KG1 (cell line): ENCODE measurements at regions not wholly inside any gene's neighbourhood (a gene's known extent, or its start where the extent isn't known, plus 50 kb on each side); places are given as distances from the start of the nearest gene placed in this dataset.

ENCODE experiments used
- DNase-seq: peaks from one replicate; lab custom pipeline; 2025; lab: John Stamatoyannopoulos, UW

DNA sequence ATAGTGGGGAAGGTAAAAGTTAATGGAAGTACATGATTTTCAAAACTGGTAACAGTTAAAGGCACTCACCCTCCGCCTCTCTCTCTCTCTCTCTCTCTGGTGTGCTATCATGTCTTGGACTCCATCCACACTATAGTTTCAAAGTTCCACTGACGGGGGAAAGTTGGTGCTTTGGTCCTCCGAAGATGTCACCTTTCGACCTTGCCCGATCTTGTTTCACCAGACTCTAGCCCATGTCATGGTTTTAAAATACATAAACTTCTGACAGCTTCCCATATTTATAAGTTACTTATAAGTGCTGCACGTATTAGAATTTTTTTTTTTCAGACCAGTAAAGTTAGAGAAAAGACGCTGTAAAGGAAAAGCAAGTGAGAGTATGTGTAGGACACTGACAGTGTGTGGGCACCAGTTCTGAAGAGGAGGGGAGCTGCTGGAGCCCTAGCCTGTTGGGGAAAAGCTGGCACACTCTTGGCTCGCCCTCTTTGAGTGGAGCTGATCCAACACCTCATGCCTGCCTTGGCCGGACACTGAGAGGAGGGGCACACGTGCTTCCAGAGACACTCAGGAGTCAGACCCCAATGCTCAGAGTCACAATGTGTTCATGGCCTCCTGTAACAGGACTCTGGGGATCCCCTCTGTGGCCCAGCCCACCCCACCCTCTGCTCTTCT, 200.5 kb upstream of the TPM1 start:
- DNase-seq = no peak

DNA sequence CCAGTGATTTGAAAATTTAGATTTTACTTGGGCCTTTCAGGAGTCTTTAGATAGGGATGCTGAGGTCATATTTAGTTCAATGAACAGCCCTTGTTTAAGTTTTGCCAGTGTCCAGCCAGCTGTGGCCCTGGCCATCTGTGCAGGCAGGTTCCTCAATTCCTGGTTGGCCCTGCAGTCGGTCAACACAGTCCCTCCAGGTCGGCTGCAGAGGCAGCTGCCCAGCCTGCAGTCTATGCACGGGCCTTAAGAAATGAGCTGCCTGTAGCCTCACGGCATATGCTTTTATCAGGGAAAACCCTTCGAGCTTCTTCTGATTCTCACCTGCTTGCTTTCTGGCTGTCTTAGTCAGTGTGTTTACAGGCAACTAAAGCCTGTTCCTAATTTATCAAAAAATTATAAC, 199.2 kb upstream of the TPM1 start:
- DNase-seq = no peak

DNA sequence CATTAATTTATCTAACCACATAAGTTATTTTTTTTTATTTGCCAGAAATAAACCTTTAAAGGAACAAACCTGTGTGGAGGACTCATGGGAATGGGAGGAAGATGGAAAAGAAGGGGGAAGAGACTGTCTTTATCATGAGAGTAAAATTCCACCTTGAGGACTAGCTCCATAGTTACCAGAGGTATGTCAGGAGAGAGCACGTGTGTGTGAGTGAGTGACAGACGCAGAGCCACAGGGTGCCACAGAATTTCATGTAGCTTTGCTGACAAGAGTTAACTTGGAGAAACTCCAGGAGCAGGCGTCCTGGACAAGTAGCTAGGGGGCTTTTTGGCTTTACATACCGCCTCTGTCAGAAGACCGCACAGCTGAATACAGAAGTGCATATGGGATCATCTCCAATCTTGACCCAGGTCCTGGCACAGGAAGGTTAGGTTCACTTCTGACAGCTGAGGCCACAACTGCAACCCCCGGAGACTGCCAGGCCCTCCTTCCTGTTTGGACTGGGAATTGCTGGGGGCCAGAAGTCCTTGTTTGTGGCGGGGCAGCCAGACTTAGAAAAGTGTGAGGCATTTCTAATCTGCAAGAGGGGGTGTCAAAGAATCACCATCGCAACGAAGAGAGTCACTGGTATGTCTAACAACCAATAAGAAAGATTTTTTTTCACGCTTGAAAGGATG, 197.8 kb upstream of the TPM1 start:
- no peak for DNase-seq

DNA sequence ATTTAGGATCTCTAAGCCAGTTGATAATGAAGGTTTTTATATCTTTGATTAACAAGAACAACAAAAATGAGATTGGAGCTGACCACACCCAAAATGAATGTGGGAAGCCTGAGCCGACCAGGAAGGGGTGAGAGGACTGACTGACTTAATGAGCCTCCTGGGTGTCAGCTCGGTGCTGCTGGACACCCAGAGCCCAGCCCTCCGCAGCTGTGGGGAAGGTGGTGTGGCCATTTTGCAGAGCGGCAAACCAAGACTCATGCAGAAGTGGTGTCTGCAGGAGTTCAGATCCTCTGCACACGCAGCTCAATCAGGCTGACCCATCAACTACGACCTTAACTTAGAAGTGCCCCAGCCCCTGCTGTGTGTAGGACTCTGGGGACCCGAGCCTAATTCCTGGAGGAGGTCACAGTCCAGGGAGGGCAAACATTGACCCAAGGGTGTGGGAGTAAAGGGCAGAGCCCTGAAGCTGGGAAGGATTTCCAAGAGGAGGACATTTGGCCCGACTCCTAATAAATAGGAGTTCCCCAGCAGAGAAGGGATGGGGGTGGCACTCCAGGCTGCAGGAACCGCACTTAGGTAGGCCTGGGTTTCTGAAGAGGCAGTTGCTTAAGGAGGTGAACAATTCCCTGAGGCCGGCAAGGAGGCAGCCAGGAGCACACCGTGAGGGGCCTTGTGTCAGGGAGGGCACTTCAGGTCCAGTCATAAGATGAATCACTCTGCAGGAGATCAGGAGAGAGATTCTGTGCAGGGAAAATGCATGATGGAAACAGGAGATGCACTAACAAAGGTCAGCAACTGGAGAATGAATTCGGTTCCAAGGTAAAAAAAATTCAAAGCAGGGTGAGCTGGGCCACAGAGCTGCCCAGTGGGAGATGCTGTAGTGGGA, 197.1 kb upstream of the TPM1 start:
- DNase-seq = no peak

DNA sequence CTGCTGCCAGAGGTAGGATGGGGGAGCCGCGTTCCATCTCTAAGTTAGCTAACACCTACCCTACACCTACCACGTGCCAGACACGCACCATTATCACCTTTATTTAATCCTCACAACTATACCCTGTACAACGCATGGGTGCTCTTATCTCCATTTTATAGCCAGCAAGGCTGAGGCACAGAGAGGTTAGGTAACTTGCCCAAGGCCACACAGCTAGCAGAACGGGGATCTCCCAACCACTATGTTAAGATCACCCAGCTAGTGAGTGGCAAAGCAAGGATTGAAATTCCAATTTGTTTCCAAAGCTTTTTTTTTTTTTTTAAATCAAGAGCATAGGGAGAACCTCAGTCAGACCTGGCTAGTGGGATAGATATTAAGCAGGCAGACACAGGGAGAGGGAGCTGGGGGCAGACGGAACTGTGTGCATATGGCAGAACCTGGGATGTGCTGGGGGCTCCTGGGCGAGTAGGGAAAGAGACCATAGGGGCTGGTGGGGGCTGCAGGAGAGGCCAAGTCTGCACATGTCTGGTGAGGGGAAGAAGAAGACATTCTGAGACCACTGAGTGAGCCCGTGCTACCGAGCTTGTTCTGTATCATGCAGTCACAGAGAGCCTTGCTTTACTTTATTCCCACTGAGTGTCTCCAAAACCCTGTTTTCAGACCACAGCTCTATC, 196.3 kb upstream of the TPM1 start:
- DNase-seq = no peak

DNA sequence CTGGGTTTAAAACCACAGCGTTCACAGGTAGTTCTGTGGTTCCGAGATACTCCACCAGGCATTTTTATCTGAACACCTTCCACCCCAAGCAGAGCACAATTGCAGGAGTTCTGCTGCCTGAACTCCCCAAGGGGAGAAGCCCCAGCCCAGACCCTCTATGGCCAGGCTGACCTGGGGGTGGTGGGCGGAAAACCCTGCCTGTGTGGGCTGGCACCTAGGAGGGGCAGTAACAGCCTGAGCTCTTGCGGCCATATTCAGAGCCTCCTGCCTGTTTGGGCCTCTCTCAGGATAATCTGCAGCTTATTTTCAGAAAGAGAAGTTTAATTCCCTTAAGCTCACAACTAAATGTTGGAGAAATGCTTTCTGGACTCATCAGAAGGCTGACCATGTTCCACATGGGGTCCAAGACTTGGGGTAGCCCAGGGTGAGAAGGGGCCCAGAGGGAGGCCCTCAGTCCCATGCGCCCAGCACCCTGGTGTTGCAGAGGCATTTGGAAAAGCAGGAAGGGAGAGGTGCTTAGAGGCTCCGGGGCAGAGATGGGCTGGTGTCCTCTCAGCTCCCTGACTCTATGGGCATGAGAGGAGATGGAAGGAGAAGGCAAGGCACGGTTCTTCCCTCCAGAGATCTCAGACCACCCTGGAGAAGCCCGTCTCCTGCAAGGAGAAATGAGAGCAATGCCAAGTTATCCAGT, 195.6 kb upstream of the TPM1 start:
- DNase-seq = no peak

DNA sequence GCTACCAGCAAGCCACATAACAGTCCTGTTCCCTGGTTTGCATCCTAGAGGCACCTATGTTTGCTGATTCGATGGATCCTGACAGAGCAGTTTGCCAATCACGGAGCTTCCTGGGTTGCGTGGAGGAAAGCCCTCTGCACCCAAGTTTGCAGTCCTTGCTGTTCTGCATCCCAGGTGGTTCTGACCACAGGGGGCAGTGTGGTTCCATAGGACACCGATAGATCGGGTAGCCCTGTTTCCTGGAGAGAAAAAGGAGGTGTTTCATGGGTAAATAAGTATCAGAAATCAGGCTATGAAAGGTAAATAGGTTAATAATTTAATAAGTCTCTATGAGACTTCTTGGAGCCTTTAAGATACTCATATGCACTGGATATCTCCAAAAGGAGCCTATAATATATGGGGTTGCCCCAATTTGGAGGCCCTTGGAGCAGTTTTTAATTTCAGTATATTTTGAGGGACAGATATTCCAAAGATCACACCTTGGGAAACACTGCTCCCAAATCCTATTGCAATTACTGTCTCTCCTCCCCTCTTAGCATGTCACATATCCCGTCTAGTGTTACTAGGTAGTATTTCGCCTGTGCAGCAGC, 194.6 kb upstream of the TPM1 start:
- DNase-seq = no peak

DNA sequence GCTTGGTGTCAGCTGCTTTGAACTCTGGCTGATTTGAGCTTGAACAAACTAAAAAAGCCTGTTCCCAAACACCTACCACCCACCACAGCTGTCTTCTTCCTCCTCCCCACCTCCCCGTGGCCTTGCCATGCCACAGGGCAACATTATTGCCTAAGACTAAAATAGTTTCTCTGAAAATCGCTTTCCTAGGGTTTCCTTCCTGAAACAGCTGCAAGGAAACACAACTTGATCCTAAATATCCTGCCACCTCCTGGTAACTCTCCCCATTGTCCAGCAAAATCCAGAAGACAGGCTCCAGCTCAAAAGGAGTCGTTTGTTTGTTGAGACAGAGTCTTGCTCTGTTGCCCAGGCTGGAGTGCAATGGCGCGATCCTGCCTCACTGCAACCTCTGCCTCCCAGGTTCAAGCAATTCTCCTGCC, 193.9 kb upstream of the TPM1 start:
- no peak for DNase-seq

DNA sequence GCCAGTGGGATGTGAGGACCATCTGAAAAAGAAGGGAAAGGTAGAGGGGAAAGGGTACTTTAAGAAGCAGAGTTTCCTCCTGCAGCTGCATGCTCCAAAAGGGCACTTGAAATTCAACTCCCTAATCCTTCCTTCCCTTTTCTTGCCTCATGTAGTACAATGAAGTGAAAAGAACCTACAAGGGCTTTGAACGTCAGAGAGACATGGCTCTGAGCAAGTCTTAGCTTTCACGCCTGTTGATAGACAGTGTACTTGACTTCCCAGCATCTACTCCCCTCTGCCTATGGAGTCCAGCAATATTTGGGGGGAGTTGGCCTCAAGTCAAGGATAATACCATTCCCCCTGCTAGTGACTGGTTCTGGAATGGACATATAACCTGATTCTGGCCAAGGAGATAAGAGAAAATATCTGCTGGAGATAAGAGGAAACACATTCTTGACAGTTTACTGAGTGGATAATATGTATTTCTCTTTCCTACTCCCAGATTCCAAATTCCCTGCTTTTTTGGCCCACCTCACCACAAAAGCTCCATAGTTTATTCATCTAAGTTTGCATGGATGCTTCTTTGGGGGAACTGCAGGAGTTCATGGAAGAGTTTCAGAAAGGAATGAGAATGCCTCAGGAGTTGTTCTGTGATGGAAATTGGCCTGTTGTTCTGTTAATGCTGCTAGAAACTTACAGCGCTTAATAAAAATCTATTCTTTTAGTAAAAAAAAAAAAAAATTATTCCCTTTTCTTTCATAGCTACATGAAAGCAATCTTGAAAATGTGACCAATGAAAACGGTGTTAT, 193.0 kb upstream of the TPM1 start:
- DNase-seq = no peak

DNA sequence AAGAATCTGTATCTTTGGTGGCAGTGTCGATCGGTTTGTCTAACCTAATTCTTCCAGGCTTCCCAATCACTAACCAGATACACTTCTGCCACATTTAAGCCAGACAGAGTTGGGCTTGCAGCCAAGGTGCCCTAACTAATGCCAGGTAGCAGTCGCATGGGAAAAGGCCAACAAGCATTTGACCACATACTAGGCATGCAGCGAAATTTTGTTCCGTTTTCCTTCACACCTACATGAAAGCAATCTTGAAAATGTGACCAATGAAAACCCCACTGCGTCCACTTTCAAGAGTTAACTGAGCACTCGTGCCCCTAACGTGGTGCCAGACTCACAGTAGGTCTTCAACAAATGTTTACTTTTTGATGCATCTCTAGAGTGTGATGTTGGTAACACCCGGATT, 192.2 kb upstream of the TPM1 start:
- DNase-seq = no peak

DNA sequence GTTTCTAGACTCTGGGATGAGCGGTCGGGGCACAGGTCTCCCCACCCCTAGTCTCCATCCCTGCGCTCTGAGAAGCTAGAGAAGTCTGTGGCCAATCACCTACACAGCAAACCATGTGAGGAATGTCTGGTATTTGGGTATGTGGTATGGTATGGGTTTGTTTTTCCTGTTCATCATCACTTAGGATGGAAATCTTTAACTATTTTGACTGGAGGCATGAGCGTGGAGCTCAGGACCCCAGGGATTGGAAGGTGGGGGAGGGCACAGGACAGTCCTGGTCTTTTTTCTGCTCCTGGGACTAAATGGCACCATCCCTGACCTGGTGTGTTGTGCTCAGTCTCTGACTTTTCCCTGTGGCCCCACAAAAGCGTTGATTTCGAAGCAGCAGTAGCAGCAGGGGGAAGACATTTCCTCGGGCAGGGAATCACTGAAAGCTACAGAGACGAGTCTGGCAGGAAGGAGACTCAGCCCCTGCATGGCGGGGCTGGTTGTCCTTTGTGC, 191.7 kb upstream of the TPM1 start:
- no peak for DNase-seq

DNA sequence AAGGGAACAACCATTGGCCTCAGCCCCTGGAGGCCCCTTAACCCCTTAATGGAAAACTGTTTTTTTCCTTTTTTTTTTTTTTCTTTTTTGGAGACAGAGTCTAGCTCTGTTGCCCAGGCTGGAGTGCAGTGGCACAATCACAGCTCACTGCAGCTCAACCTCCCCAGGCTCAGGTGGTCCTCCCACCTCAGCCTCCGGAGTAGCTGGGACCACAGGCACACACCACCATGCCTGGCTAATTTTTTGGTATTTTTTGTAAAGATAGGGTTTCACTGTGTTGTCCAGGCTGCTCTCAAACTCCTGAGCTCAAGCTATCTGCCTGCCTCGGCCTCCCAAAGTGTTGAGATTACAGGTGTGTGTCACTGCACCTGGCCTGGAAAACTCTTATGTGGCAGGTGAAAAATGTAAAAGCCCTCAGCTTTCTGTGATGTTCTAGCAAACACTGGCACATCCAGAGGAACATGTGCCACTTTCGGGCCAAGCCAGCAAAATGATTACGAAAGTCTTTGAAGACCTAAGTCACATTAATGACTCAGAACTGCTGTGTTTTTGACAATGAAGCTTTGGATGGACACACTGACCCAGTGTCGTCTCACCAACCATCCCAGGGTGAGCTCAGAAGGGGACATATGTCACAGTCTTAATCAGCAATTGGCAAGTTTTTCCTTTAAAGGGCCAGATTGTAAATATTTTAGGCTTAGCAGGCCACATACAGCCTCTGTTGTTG, 189.3 kb upstream of the TPM1 start:
- DNase-seq = no peak

DNA sequence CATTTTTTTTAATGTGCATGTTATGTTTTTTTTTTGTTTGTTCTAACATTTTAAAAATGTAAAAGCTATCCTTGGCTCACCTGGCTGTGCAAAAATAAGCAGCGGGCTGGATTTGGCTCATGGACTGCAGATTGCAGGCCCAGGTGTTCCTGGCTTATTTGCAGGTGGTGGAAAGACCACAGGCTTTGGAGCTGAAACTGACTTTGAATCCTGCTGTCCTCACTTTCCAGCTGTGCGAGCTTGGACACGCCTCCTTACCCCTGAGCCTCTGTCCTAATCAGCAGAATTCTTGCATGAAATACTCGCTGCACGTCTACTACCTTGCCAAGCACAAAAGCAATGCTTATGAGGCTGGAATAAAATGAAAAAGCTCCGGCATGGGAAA, 188.7 kb upstream of the TPM1 start:
- DNase-seq = no peak

DNA sequence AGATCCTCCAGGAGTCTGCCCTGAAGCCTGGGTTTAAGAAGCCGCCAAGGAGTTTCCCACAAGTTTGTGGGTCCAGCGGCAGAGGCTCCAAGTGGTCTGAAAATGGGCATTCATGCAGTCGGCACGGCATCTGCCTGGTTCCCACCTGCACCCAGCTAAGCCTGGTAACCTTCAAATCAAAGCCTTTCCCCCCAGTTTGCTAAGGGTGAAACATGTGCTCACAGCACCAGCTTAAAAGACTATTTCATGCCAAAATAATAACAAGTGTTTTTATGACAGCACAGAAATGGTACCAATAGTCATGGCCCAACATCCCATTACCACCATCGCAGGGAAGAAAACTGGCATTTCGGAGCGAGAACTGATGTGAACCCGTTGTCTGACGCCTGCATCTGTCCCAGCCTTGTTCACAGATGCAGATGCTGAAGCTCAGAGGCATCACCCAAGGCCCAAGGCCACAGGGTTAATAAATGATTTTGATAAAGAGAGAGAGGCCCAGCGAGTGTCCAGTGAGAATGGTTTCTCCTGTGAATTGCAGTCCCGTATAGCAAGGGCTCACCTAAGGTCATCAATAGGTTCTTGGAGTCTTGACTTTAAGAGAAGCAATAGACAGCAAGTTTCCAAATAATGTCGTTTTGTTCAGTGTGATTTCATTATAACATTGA, 188.0 kb upstream of the TPM1 start:
- DNase-seq = no peak

DNA sequence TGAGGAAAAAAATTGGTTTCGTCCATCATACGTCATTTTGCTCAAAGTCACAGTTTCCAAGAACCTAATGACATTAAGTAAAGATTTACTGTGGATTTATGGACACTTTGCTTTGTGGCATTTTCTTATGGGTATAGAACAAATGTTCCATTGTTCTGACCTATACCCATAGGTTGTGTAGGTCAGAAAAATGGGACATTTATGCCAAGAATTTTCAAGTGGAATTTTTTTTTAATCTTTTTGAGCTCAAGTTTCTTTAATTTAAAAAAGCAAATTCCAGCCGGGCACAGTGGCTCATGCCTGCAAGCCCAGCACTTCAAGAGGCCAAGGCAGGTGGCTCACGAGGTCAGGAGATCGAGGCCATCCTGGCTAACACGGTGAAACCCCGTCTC, 187.5 kb upstream of the TPM1 start:
- no peak for DNase-seq

DNA sequence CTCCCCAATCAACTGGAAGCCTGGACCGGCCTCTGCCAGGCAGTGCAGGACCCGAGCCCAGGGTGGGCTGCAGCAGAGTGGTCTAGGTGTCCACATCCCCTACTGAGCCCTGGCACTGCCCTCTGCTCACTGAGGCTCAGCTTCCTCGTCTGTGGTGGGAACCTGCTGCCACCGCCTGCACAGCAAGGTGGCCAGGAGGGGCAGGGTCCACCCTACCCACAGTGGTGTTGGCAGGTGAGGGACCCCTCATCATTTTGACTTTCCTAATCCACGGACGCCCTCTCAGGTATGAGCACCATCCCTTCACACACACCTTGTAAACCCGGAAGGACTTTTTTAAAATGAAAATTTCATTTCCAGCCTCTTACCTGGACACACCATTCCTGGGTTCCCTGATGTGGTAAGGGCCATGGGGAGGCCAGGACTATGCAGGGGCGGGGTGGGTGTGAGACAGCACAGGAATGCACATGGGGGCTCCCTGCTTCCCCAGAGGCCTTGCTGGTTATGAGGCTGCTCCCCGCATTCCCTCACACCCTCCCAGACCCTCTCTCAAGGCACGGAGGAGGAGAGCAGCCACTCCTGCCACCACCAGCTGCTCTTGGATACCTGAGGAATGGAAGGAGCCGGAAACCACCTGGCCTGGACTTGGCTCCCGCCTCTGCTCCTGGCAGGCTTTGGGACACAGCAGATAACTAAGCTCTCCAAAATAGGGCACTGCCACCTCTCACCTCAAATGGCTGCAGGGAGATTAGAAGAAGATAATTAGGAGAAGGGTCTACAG, 185.9 kb upstream of the TPM1 start:
- no peak for DNase-seq

DNA sequence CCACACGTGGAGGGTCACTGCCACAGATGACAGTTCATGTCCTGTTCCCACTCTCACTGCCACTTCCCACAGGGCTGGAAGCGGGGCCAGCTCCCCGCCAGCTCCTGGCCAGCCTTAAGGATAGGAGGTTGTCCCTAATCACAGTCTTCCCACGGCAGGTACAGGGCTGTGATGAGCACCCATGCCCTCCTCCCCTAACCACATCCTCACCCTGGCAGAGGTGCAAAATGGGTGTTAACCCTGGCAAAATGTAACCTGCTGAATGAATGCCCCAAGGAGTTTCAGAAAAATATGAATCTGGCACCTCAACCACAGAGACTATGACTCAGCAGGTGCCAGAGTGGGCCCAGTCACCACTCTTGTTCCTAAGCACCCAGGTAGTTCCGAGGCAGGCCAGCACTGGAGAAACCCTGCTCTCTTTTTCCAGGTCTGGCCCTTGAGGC, 185.1 kb upstream of the TPM1 start:
- no peak for DNase-seq

DNA sequence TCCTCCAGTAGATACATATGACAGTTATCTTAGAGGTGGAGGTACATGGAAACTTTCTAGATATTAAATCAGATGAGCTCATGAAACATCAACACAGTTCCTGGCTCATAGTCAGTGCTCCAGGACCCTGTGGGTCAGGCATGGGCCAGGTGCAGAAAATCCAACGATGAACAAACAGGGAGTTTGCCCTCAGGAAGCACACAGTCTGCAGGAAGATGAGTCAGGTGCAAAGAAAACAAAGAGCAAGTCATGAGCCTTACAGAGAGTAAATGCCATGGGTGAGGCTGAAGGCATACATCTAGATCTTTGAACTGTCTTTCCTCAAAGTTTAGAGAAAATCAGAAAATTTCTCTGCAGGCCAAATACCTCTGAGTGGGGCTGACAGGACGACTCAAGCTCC, 184.2 kb upstream of the TPM1 start:
- no peak for DNase-seq
